ENCODE measurements at regions not wholly inside any gene's neighbourhood (a gene's known extent, or its start where the extent isn't known, plus 50 kb on each side); places are given as distances from the start of the nearest gene placed in this dataset.

- TF ChIP-seq ZNF462 (CRISPR knock-in tag; IDR thresholded peaks at IDR 0.05) = no peak
- TF ChIP-seq ZNF114 (CRISPR knock-in tag; IDR thresholded peaks at IDR 0.05) = no peak
- TF ChIP-seq JUNB (IDR thresholded peaks at IDR 0.05; ENCODE audit: unreplicated experiment) = no peak
- TF ChIP-seq REST (IDR thresholded peaks at IDR 0.05; ENCODE audit: unreplicated experiment) = no peak
- TF ChIP-seq POLR2AphosphoS5 (IDR thresholded peaks at IDR 0.05; ENCODE audit: low read depth) = no peak
- TF ChIP-seq CREB1 (CRISPR knock-in tag; IDR thresholded peaks at IDR 0.05; ENCODE audit: low read depth) = no peak
- no peak for TF ChIP-seq NANOG (IDR thresholded peaks at IDR 0.05; ENCODE audit: borderline replicate concordance)
These were observed 207.4 kb downstream of the ZFP36L2 start (continued) for GRCh38 chr2:43019025-43019367.

Data from GM23338 (cell line).